ENCODE measurements at regions not wholly inside any gene's neighbourhood (a gene's known extent, or its start where the extent isn't known, plus 50 kb on each side); places are given as distances from the start of the nearest gene placed in this dataset.

- TF ChIP-seq CTCF (IDR thresholded peaks at IDR 0.05) (no peak), POLR2AphosphoS5 (IDR thresholded peaks at IDR 0.05) (no peak), POLR2A (IDR thresholded peaks at IDR 0.05) (no peak), EP300 (IDR thresholded peaks at IDR 0.05) (no peak)
Observed at GRCh38 chr16:35692824-35693223, 2233.4 kb downstream of the TP53TG3F start.

Data from sigmoid colon (tissue), 4 donors.